ENCODE measurements at regions not wholly inside any gene's neighbourhood (a gene's known extent, or its start where the extent isn't known, plus 50 kb on each side); places are given as distances from the start of the nearest gene placed in this dataset.

- Histone ChIP-seq H3K9me3 (no peaks in the 10 kb centered on the region), H3K4me1 (no peaks in the 10 kb centered on the region), H3K27ac (no peak overlapping the region), H3K27me3 (ENCODE audit: low read depth) (no peaks in the 10 kb centered on the region), H3K36me3 (no peaks in the 10 kb centered on the region), H3K4me3 (no peak overlapping the region)
- intact Hi-C loops (cut with DNase I) = no loop called here
- no peak for TF ChIP-seq CTCF (IDR thresholded peaks at IDR 0.05)
- no peak for DNase-seq
- ATAC-seq = no peak
These were observed 1227.4 kb upstream of the PCDH20 start for GRCh38 chr13:62643007-62643483.

GRCh38 chr13:62635161-62635560 is 1219.5 kb upstream of the PCDH20 start:
- ATAC-seq (no peak), DNase-seq (no peak)
- no peak overlapping the region for H3K4me3 ChIP-seq
- H3K9me3 ChIP-seq = no peaks in the 10 kb centered on the region
- no peaks in the 10 kb centered on the region for H3K36me3 ChIP-seq
- H3K27ac ChIP-seq = no peak overlapping the region
- no peak for TF ChIP-seq CTCF (IDR thresholded peaks at IDR 0.05)
- no peaks in the 10 kb centered on the region for H3K4me1 ChIP-seq
- intact Hi-C loops (cut with DNase I) = no loop called here
- H3K27me3 ChIP-seq (ENCODE audit: low read depth) = no peaks in the 10 kb centered on the region

- no peaks in the 10 kb centered on the region for H3K4me1 ChIP-seq
- ATAC-seq = no peak
- no peaks in the 10 kb centered on the region for H3K36me3 ChIP-seq
- no peak for TF ChIP-seq CTCF (IDR thresholded peaks at IDR 0.05)
- intact Hi-C loops (cut with DNase I) = no loop called here
- no peak overlapping the region for H3K27ac ChIP-seq
- no peaks in the 10 kb centered on the region for H3K27me3 ChIP-seq (ENCODE audit: low read depth)
- H3K4me3 ChIP-seq = no peak overlapping the region
- no peak for DNase-seq
- no peaks in the 10 kb centered on the region for H3K9me3 ChIP-seq
These were observed 1217.8 kb upstream of the PCDH20 start for GRCh38 chr13:62633448-62633847.

GRCh38 chr13:62631619-62632018 is 1216.0 kb upstream of the PCDH20 start:
- DNase-seq = no peak
- no peaks in the 10 kb centered on the region for H3K36me3 ChIP-seq
- H3K27me3 ChIP-seq (ENCODE audit: low read depth) = no peaks in the 10 kb centered on the region
- no peaks in the 10 kb centered on the region for H3K4me1 ChIP-seq
- no peaks in the 10 kb centered on the region for H3K9me3 ChIP-seq
- intact Hi-C loops (cut with DNase I) = no loop called here
- H3K4me3 ChIP-seq = no peak overlapping the region
- ATAC-seq = no peak
- no peak for TF ChIP-seq CTCF (IDR thresholded peaks at IDR 0.05)
- H3K27ac ChIP-seq = no peak overlapping the region

GRCh38 chr13:62631124-62631523 is 1215.5 kb upstream of the PCDH20 start:
- H3K4me1 ChIP-seq = no peaks in the 10 kb centered on the region
- TF ChIP-seq CTCF (IDR thresholded peaks at IDR 0.05) = no peak
- DNase-seq (no peak), ATAC-seq (no peak)
- no peaks in the 10 kb centered on the region for H3K36me3 ChIP-seq
- intact Hi-C loops (cut with DNase I) = no loop called here
- no peaks in the 10 kb centered on the region for H3K27me3 ChIP-seq (ENCODE audit: low read depth)
- H3K27ac ChIP-seq = no peak overlapping the region
- no peaks in the 10 kb centered on the region for H3K9me3 ChIP-seq
- no peak overlapping the region for H3K4me3 ChIP-seq

- intact Hi-C loops (cut with DNase I) = no loop called here
- ATAC-seq (no peak), DNase-seq (no peak)
- Histone ChIP-seq H3K27ac (no peak overlapping the region), H3K36me3 (no peaks in the 10 kb centered on the region), H3K4me1 (no peaks in the 10 kb centered on the region), H3K4me3 (no peak overlapping the region), H3K27me3 (ENCODE audit: low read depth) (no peaks in the 10 kb centered on the region), H3K9me3 (peaks cover 3% of the 10 kb centered on the region)
- TF ChIP-seq CTCF (IDR thresholded peaks at IDR 0.05) = no peak
These were observed 1214.0 kb upstream of the PCDH20 start for GRCh38 chr13:62629618-62630017.

Measured in lower lobe of right lung (tissue), 2 donors.